ENCODE measurements at regions not wholly inside any gene's neighbourhood (a gene's known extent, or its start where the extent isn't known, plus 50 kb on each side); places are given as distances from the start of the nearest gene placed in this dataset.

DNA sequence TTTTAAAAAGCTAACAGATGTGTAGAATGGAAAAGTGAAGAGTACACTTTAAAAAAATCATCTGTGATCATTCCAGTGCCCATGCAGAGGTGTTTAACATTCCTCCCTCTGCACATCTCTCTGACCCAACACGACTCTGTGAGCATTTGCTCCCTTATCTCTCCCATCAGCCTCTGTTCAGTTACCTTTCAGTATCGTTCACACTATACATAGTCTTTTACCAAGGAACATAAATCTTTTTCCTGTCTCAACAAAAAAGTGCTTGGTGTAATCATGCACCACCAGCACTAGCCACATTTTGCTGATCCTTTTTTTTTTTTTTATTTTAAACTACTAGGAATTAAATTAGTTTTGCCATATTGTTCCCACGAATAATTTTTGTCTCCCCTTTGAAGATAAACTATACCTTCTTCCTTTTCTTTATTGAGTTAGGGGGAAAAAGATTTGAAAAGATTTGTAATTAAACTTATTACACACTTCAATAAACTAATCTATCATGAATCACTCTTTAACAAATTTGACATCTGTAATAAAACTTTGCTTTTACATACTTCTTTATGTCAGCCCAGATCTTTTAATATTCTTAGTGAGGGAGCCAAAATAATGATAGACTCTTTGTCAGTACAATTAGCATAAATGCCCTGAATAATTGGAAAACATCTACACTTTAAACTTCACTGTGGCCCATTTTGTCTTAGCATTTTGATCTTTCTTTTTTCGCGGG lies 489.8 kb upstream of the FANCL start:
- H3K27me3 ChIP-seq (ENCODE audit: control insufficient read depth, insufficient read depth, low read length): no peaks in the 10 kb centered on the region
- no peak overlapping the region for H3K9ac ChIP-seq (ENCODE audit: low read length)
- no peak overlapping the region for H3K4me3 ChIP-seq (ENCODE audit: low read length)
- H3K27ac ChIP-seq (ENCODE audit: low read depth, low read length): no peak overlapping the region
- H3K4me1 ChIP-seq (ENCODE audit: control insufficient read depth, insufficient read depth, low read length): no peaks in the 10 kb centered on the region
- no peaks in the 10 kb centered on the region for H3K36me3 ChIP-seq (ENCODE audit: control insufficient read depth, insufficient read depth, low read length)

- H3K27me3 ChIP-seq (ENCODE audit: control insufficient read depth, insufficient read depth, low read length): no peaks in the 10 kb centered on the region
- H3K27ac ChIP-seq (ENCODE audit: low read depth, low read length): no peak overlapping the region
- H3K4me3 ChIP-seq (ENCODE audit: low read length): no peak overlapping the region
- no peak overlapping the region for H3K9ac ChIP-seq (ENCODE audit: low read length)
- H3K36me3 ChIP-seq (ENCODE audit: control insufficient read depth, insufficient read depth, low read length): no peaks in the 10 kb centered on the region
- H3K4me1 ChIP-seq (ENCODE audit: control insufficient read depth, insufficient read depth, low read length): no peaks in the 10 kb centered on the region
Measured at GRCh38 chr2:58727981-58728656, 487.0 kb upstream of the FANCL start.

DNA sequence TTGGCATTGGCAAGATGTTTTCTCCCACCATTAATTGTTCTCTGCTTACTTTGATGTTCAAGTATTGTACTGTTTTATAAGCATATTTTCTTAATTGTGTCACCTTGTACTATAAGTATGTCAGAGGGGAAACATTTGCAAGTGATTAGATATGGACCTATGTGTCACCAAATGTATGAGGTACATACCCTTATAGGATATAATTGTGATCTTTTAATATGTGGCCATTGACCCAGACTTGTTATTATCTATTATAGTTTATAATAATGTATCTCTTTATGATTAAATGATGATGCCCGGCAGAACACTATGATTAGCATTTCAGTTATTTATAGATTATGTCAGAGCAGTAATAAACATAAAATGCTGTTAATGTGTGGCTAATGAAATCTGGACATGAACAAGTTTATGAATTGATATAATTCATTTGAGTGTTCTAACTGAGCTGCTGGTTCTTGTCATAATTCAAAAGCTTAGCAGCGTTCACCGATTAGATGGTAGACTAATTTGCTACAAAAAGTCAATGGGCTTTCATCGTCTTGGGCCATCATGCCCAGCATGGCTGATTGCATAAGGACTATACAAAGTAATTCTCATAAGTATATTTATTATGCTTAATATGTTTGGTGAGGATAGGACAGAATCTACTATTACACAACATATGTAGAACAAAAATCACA lies 480.9 kb upstream of the FANCL start:
- H3K36me3 ChIP-seq (ENCODE audit: control insufficient read depth, insufficient read depth, low read length): no peaks in the 10 kb centered on the region

DNA sequence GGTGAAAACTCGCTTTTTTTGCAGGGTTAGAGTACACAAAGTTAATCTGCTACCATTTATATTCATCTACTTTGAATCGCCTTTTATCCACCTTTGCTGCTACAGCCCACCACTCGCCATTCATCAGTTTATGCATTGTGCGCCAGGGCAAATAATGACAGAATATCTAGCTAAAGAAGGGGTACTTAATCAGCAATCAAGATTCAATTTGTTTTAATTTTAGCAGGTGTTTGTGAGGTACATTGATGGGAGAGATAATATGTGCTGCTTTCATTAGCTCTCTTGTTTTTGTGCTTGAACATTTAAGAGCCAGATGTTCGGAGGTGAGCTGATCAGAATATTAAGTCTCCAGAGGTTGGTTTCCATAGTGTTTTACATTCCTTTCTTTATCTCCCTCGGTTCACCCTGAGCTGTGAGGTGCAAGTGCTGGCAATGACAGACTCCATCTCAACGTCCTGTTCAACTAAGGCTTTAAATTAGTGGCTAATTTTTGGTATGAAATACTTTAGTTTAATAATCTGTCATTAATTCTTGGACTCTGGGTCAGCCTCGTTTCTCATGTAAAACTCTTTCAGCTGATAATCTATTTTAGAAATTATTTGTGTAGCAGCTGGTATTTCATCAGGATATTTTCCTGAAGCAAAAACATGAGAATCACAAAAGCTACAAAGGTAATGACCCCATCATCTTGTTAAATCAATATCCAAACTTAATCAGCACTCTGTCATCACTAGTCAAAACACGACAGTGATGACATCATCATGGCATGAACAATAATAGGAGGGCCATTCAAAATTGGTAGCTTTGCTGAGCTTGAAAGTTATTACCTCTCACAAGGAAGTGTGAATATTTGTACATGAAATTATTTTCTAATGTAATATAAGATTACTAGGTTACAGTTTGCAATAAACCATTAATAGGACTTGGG lies 479.9 kb upstream of the FANCL start:
- Histone ChIP-seq H3K9ac (ENCODE audit: low read length) (no peak overlapping the region), H3K27ac (ENCODE audit: low read depth, low read length) (no peak overlapping the region), H3K4me3 (ENCODE audit: low read length) (no peak overlapping the region), H3K4me1 (ENCODE audit: control insufficient read depth, insufficient read depth, low read length) (no peaks in the 10 kb centered on the region), H3K27me3 (ENCODE audit: control insufficient read depth, insufficient read depth, low read length) (no peaks in the 10 kb centered on the region), H3K36me3 (ENCODE audit: control insufficient read depth, insufficient read depth, low read length) (no peaks in the 10 kb centered on the region)

More for the DNA sequence above, 480.9 kb upstream of the FANCL start:
- H3K27ac ChIP-seq (ENCODE audit: low read depth, low read length): no peak overlapping the region
- H3K4me1 ChIP-seq (ENCODE audit: control insufficient read depth, insufficient read depth, low read length): no peaks in the 10 kb centered on the region
- no peak overlapping the region for H3K4me3 ChIP-seq (ENCODE audit: low read length)
- H3K9ac ChIP-seq (ENCODE audit: low read length): no peak overlapping the region
- H3K27me3 ChIP-seq (ENCODE audit: control insufficient read depth, insufficient read depth, low read length): no peaks in the 10 kb centered on the region

GRCh38 chr2:58720033-58720769 lies 479.1 kb upstream of the FANCL start:
- no peaks in the 10 kb centered on the region for H3K27me3 ChIP-seq (ENCODE audit: control insufficient read depth, insufficient read depth, low read length)
- no peak overlapping the region for H3K4me3 ChIP-seq (ENCODE audit: low read length)
- no peak overlapping the region for H3K9ac ChIP-seq (ENCODE audit: low read length)
- H3K4me1 ChIP-seq (ENCODE audit: control insufficient read depth, insufficient read depth, low read length): no peaks in the 10 kb centered on the region
- no peak overlapping the region for H3K27ac ChIP-seq (ENCODE audit: low read depth, low read length)
- no peaks in the 10 kb centered on the region for H3K36me3 ChIP-seq (ENCODE audit: control insufficient read depth, insufficient read depth, low read length)

DNA sequence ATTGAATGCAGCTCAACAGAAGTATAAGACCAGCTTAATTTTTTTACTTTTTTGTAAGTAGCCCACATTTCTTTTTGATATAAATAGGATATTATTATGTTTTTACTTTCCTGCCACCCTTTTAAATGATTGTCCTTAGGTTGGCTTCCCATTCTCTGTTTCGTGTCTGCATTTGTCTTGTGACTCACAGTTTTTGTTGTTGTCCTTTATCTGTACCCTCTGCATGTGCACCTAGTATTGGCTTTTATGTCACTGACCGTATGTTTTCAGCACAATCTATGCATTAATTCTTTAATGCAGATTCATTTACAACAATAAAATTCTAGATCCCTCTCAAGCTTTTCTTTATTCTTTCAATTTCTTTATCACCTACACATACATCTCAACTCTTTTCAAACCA lies 474.2 kb upstream of the FANCL start:
- H3K27ac ChIP-seq (ENCODE audit: low read depth, low read length): no peak overlapping the region
- H3K4me3 ChIP-seq (ENCODE audit: low read length): no peak overlapping the region
- no peaks in the 10 kb centered on the region for H3K36me3 ChIP-seq (ENCODE audit: control insufficient read depth, insufficient read depth, low read length)
- no peaks in the 10 kb centered on the region for H3K4me1 ChIP-seq (ENCODE audit: control insufficient read depth, insufficient read depth, low read length)
- H3K9ac ChIP-seq (ENCODE audit: low read length): no peak overlapping the region
- no peaks in the 10 kb centered on the region for H3K27me3 ChIP-seq (ENCODE audit: control insufficient read depth, insufficient read depth, low read length)

DNA sequence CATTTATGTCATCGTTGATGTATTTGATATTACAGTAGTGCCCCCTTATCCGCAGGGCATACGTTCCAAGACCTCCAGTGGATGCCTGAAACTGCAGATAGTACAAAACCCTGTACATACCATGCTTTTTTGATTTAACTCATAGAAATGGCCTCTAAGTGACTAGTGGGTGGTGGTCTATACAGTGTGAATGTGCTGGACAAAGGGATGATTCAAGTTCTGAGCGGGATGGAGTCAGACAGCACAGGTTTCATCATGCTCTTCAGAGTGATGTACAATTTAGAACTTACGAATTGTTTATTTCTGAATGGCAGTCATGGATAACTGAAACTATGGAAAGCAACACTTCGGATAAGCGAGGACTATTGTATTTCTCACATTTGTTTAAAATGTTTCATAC lies 473.1 kb upstream of the FANCL start:
- H3K9ac ChIP-seq (ENCODE audit: low read length): no peak overlapping the region
- H3K27me3 ChIP-seq (ENCODE audit: control insufficient read depth, insufficient read depth, low read length): no peaks in the 10 kb centered on the region
- H3K4me1 ChIP-seq (ENCODE audit: control insufficient read depth, insufficient read depth, low read length): no peaks in the 10 kb centered on the region
- H3K27ac ChIP-seq (ENCODE audit: low read depth, low read length): no peak overlapping the region
- no peak overlapping the region for H3K4me3 ChIP-seq (ENCODE audit: low read length)
- H3K36me3 ChIP-seq (ENCODE audit: control insufficient read depth, insufficient read depth, low read length): no peaks in the 10 kb centered on the region

DNA sequence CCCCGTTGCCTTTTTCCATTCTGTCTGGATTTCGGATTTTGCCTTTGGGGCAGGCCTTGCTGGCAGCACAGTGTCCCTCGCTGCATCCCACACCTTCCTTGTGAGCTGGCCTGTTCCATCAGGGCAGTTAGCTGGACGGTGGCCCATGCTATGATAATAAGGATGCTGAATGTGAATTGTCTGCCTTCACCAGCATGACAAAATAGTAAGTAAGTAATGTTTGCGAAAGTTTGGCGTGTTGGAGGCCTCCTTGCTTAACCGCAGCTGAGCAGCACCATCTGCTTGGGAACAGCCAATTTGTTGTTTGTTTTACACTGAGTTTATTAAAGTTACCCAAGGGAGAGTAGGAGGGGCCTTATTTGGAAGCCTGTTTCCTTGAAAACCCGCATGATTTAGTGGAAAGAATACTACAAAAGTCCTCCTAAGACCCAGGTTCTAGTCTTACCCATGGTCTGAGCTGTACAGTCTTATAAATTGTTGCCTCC lies 469.7 kb upstream of the FANCL start:
- Histone ChIP-seq H3K4me3 (ENCODE audit: low read length) (no peak overlapping the region), H3K27ac (ENCODE audit: low read depth, low read length) (no peak overlapping the region), H3K27me3 (ENCODE audit: control insufficient read depth, insufficient read depth, low read length) (no peaks in the 10 kb centered on the region), H3K9ac (ENCODE audit: low read length) (no peak overlapping the region), H3K36me3 (ENCODE audit: control insufficient read depth, insufficient read depth, low read length) (no peaks in the 10 kb centered on the region), H3K4me1 (ENCODE audit: control insufficient read depth, insufficient read depth, low read length) (no peaks in the 10 kb centered on the region)

DNA sequence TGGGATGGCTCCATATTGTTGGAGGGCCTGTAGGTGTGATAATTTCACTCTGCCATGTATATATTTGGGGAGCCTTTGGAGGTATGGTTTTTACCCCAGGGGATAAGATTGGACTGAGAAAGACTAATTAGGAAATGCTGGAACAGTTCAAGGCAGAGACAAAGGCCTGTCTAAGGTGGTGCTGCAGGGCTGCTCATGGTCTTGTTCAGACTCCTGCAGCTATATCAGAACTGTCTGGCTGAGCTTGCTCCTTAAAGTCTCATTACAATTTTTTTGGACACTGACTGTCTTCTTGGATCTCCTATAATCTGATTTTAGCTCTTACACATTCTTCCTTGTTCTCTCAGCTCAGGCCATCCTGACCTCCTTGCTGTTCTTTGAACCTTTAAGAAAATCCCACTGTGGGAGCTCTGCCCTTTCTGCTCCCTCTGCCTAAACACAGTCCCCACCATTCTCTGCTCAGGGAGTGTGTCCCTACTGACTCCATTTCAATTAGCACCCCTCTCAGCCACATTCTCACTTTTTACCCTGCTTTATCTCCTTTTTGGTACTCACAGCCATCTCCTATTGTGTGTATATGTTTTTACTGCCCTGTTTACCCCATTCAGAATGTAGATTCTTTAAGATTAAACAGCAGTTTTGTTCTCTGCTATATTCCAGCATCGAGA lies 468.7 kb upstream of the FANCL start:
- Histone ChIP-seq H3K27me3 (ENCODE audit: control insufficient read depth, insufficient read depth, low read length) (no peaks in the 10 kb centered on the region), H3K4me3 (ENCODE audit: low read length) (no peak overlapping the region), H3K36me3 (ENCODE audit: control insufficient read depth, insufficient read depth, low read length) (no peaks in the 10 kb centered on the region), H3K4me1 (ENCODE audit: control insufficient read depth, insufficient read depth, low read length) (no peaks in the 10 kb centered on the region), H3K27ac (ENCODE audit: low read depth, low read length) (no peak overlapping the region), H3K9ac (ENCODE audit: low read length) (no peak overlapping the region)

GRCh38 chr2:58709274-58709673 lies 468.1 kb upstream of the FANCL start:
- H3K27me3 ChIP-seq (ENCODE audit: control insufficient read depth, insufficient read depth, low read length): no peaks in the 10 kb centered on the region
- no peaks in the 10 kb centered on the region for H3K36me3 ChIP-seq (ENCODE audit: control insufficient read depth, insufficient read depth, low read length)
- H3K9ac ChIP-seq (ENCODE audit: low read length): no peak overlapping the region
- H3K4me3 ChIP-seq (ENCODE audit: low read length): no peak overlapping the region
- H3K4me1 ChIP-seq (ENCODE audit: control insufficient read depth, insufficient read depth, low read length): no peaks in the 10 kb centered on the region
- H3K27ac ChIP-seq (ENCODE audit: low read depth, low read length): no peak overlapping the region

DNA sequence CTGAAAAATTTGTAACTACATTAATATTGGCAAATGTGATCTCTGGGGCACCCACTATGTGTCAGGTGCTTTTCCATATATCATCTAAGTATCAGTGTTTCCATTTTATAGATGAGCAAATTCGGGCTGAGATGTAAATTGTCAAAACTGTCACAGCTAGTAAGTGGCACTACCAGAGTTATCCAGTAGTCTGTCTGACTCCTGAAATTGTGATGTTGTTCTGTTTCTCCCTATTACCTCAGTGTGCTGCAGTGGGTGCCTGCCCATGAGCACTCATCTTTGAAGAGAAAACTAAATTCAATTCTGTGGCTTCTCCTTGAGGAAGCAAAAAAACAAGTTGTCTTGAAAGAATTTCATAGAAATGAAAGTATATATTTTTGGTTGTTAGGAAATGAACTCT lies 467.4 kb upstream of the FANCL start:
- Histone ChIP-seq H3K9ac (ENCODE audit: low read length) (no peak overlapping the region), H3K27me3 (ENCODE audit: control insufficient read depth, insufficient read depth, low read length) (no peaks in the 10 kb centered on the region), H3K36me3 (ENCODE audit: control insufficient read depth, insufficient read depth, low read length) (no peaks in the 10 kb centered on the region), H3K27ac (ENCODE audit: low read depth, low read length) (no peak overlapping the region), H3K4me1 (ENCODE audit: control insufficient read depth, insufficient read depth, low read length) (no peaks in the 10 kb centered on the region), H3K4me3 (ENCODE audit: low read length) (no peak overlapping the region)

All from rectal smooth muscle tissue (tissue), 1 donor.